OCI-M1 (cell line): ENCODE measurements at regions not wholly inside any gene's neighbourhood (a gene's known extent, or its start where the extent isn't known, plus 50 kb on each side); places are given as distances from the start of the nearest gene placed in this dataset.

Source experiments
- DNase-seq: peaks from one replicate; lab custom pipeline; 2025; lab: John Stamatoyannopoulos, UW

- no peak for DNase-seq
Measured at GRCh38 chr2:129896226-129897100, 83.0 kb upstream of the RAB6C start.

GRCh38 chr2:129901754-129902415 lies 77.6 kb upstream of the RAB6C start:
- DNase-seq: no peak

- no peak for DNase-seq
Measured at GRCh38 chr2:129902731-129903585, 76.5 kb upstream of the RAB6C start.

GRCh38 chr2:129903586-129904425 lies 75.7 kb upstream of the RAB6C start:
- DNase-seq: no peak

- DNase-seq: no peak
Measured at GRCh38 chr2:129904532-129905446, 74.7 kb upstream of the RAB6C start.

GRCh38 chr2:129905664-129906081 lies 73.8 kb upstream of the RAB6C start:
- no peak for DNase-seq

GRCh38 chr2:129906139-129906860 lies 73.2 kb upstream of the RAB6C start:
- DNase-seq: no peak

GRCh38 chr2:129906861-129907235 lies 72.6 kb upstream of the RAB6C start:
- DNase-seq: peak; percentile 7

GRCh38 chr2:129907256-129907998 lies 72.0 kb upstream of the RAB6C start:
- DNase-seq: no peak

- no peak for DNase-seq
Measured at GRCh38 chr2:129908721-129909373, 70.6 kb upstream of the RAB6C start.

- no peak for DNase-seq
Measured at GRCh38 chr2:129909651-129910418, 69.6 kb upstream of the RAB6C start.

- no peak for DNase-seq
Measured at GRCh38 chr2:129910446-129911362, 68.8 kb upstream of the RAB6C start.

GRCh38 chr2:129911363-129912065 lies 68.0 kb upstream of the RAB6C start:
- DNase-seq: no peak

- no peak for DNase-seq
Measured at GRCh38 chr2:129912066-129912820, 67.2 kb upstream of the RAB6C start.
